Thyroid gland (tissue), 4 donors: ENCODE measurements at regions not wholly inside any gene's neighbourhood (a gene's known extent, or its start where the extent isn't known, plus 50 kb on each side); places are given as distances from the start of the nearest gene placed in this dataset.

Experiments
- CTCF ChIP-seq, 6 experiments: fragments of 200-600 bp in 3 of 6; fragments of 450-650 bp in 3 of 6; sonication (generic) in 3 of 6; IDR thresholded peaks; one replicate each; pipeline ENCODE4 v1.5.1; 2016 to 2019; ENCODE audit warnings: antibody characterized with exemption in 6 of 6, mild to moderate bottlenecking in 2 of 6, inconsistent platforms in 1 of 6, moderate library complexity in 1 of 6
- POLR2A ChIP-seq, 2 donors: fragments of 450-650 bp; IDR thresholded peaks; one replicate each; pipeline ENCODE4 v1.6.1; 2017; ENCODE audit warnings: antibody characterized with exemption in 2 of 2, mild to moderate bottlenecking in 2 of 2, moderate library complexity in 1 of 2

- TF ChIP-seq CTCF (IDR thresholded peaks at IDR 0.05) (no peak), POLR2A (IDR thresholded peaks at IDR 0.05) (no peak)
These were observed 2046.8 kb upstream of the CDH9 start for GRCh38 chr5:29085142-29085541.
